Loucy (cell line): ENCODE measurements at regions not wholly inside any gene's neighbourhood (a gene's known extent, or its start where the extent isn't known, plus 50 kb on each side); places are given as distances from the start of the nearest gene placed in this dataset.

ENCODE experiments used
- H2AFZ ChIP-seq: fragments of 200-600 bp; sonication (generic); 2 replicates; pipeline ENCODE4 v1.6.0; 2016; ENCODE audit warnings: antibody characterized with exemption, mild to moderate bottlenecking, low read length, moderate library complexity
- H3F3A ChIP-seq: fragments of 200-600 bp; 2 replicates; pipeline ENCODE4 v1.6.0; 2016; ENCODE audit warnings: antibody characterized with exemption, low read depth, mild to moderate bottlenecking
- H3K27me3 ChIP-seq: fragments of 200-600 bp; sonication (generic); 2 replicates; pipeline ENCODE4 v1.6.1; 2014; ENCODE audit warnings: low read length, mild to moderate bottlenecking; ENCODE audit not compliant: insufficient read depth, poor library complexity, severe bottlenecking
- H3K36me3 ChIP-seq: fragments of 200-600 bp; sonication (generic); 2 replicates; pipeline ENCODE4 v1.6.1; 2016; ENCODE audit warnings: low read length; ENCODE audit not compliant: insufficient read depth
- H3K4me1 ChIP-seq: fragments of 200-600 bp; sonication (generic); 2 replicates; pipeline ENCODE4 v1.5.1; 2014; ENCODE audit warnings: low read length, mild to moderate bottlenecking; ENCODE audit not compliant: insufficient read depth, poor library complexity, severe bottlenecking
- H3K4me2 ChIP-seq: fragments of 200-600 bp; sonication (generic); 2 replicates; pipeline ENCODE4 v1.6.0; 2014; ENCODE audit warnings: antibody characterized with exemption, low read length, low read depth, mild to moderate bottlenecking; ENCODE audit not compliant: poor library complexity, severe bottlenecking
- H3K4me3 ChIP-seq: fragments of 200-600 bp; sonication (generic); 2 replicates; pipeline ENCODE4 v1.5.1; 2014; ENCODE audit warnings: low read length, mild to moderate bottlenecking, mixed read lengths; ENCODE audit not compliant: poor library complexity, severe bottlenecking
- H3K79me2 ChIP-seq: fragments of 200-600 bp; sonication (generic); 2 replicates; pipeline ENCODE4 v1.6.1; 2014; ENCODE audit warnings: low read length; ENCODE audit not compliant: insufficient read depth
- H3K9ac ChIP-seq: fragments of 200-600 bp; sonication (generic); 2 replicates; pipeline ENCODE4 v1.6.0; 2014; ENCODE audit warnings: mild to moderate bottlenecking, low read depth, low read length, moderate library complexity; ENCODE audit not compliant: poor library complexity, severe bottlenecking
- H3K9me2 ChIP-seq: fragments of 200-600 bp; sonication (generic); replicated peaks from 2 replicates; pipeline ENCODE4 v1.6.1; 2016; ENCODE audit warnings: low read depth, low read length, mixed read lengths
- H3K9me3 ChIP-seq: fragments of 200-600 bp; sonication (generic); 2 replicates; pipeline ENCODE4 v1.6.1; 2014; ENCODE audit warnings: mild to moderate bottlenecking, antibody characterized with exemption, low read length, low read depth; ENCODE audit not compliant: insufficient read depth
- H4K20me1 ChIP-seq: fragments of 200-600 bp; sonication (generic); 2 replicates; pipeline ENCODE4 v1.6.0; 2014; ENCODE audit warnings: antibody characterized with exemption, low read length, mild to moderate bottlenecking; ENCODE audit not compliant: insufficient read depth, poor library complexity, severe bottlenecking
- CTCF ChIP-seq: fragments of 200-600 bp; sonication (generic); conservative IDR thresholded peaks from 2 replicates; pipeline ENCODE4 v1.5.1; 2014; ENCODE audit warnings: mild to moderate bottlenecking, antibody characterized with exemption, low read length
- EZH2phosphoT487 ChIP-seq: fragments of 200-600 bp; IDR thresholded peaks from 2 replicates; pipeline ENCODE4 v1.6.1; 2018; ENCODE audit warnings: antibody characterized with exemption, mild to moderate bottlenecking, moderate library complexity, borderline replicate concordance

GRCh38 chr11:98455500-98456307 lies 565.0 kb upstream of the CNTN5 start:
- no peaks in the 10 kb centered on the region for H3K79me2 ChIP-seq
- no peaks in the 10 kb centered on the region for H3F3A ChIP-seq
- H2AFZ ChIP-seq = no peak overlapping the region
- no peaks in the 10 kb centered on the region for H4K20me1 ChIP-seq
- no peaks in the 10 kb centered on the region for H3K36me3 ChIP-seq
- H3K9me3 ChIP-seq = no peaks in the 10 kb centered on the region
- no peaks in the 10 kb centered on the region for H3K4me1 ChIP-seq
- no peak overlapping the region for H3K9ac ChIP-seq
- H3K4me3 ChIP-seq = no peak overlapping the region
- H3K9me2 ChIP-seq = no peaks in the 10 kb centered on the region
- H3K27me3 ChIP-seq = no peaks in the 10 kb centered on the region
- no peak for TF ChIP-seq CTCF
- no peak for TF ChIP-seq EZH2phosphoT487
- H3K4me2 ChIP-seq = no peak overlapping the region

- Histone ChIP-seq H3K4me3 (no peak overlapping the region), H3K27me3 (no peaks in the 10 kb centered on the region), H3K9ac (no peak overlapping the region), H3K9me3 (no peaks in the 10 kb centered on the region), H2AFZ (no peak overlapping the region), H3K79me2 (no peaks in the 10 kb centered on the region), H3F3A (no peaks in the 10 kb centered on the region), H3K36me3 (no peaks in the 10 kb centered on the region), H3K4me2 (no peak overlapping the region), H4K20me1 (no peaks in the 10 kb centered on the region), H3K9me2 (no peaks in the 10 kb centered on the region), H3K4me1 (no peaks in the 10 kb centered on the region)
- TF ChIP-seq EZH2phosphoT487 = no peak
- TF ChIP-seq CTCF = no peak
Measured at GRCh38 chr11:98456308-98456680, 564.5 kb upstream of the CNTN5 start.

GRCh38 chr11:98495016-98495415 lies 525.7 kb upstream of the CNTN5 start:
- H2AFZ ChIP-seq = no peak overlapping the region
- no peak overlapping the region for H3K9ac ChIP-seq
- no peaks in the 10 kb centered on the region for H4K20me1 ChIP-seq
- H3F3A ChIP-seq = no peaks in the 10 kb centered on the region
- no peak overlapping the region for H3K4me3 ChIP-seq
- H3K36me3 ChIP-seq = no peaks in the 10 kb centered on the region
- no peaks in the 10 kb centered on the region for H3K9me2 ChIP-seq
- no peak for TF ChIP-seq CTCF
- H3K9me3 ChIP-seq = no peaks in the 10 kb centered on the region
- no peak overlapping the region for H3K4me2 ChIP-seq
- no peaks in the 10 kb centered on the region for H3K79me2 ChIP-seq
- no peaks in the 10 kb centered on the region for H3K27me3 ChIP-seq
- H3K4me1 ChIP-seq = no peaks in the 10 kb centered on the region
